ENCODE measurements at regions not wholly inside any gene's neighbourhood (a gene's known extent, or its start where the extent isn't known, plus 50 kb on each side); places are given as distances from the start of the nearest gene placed in this dataset.

GRCh38 chr2:57979158-57979557, 67.4 kb upstream of the VRK2 start:
- no peak for DNase-seq (ENCODE audit: low spot score)
- Mint-ChIP-seq H3K4me3 (ENCODE audit: unreplicated experiment) (no peak overlapping the region), H3K9me3 (ENCODE audit: unreplicated experiment) (no peaks in the 10 kb centered on the region), H3K27ac (ENCODE audit: unreplicated experiment) (no peak overlapping the region), H3K27me3 (ENCODE audit: unreplicated experiment) (no peaks in the 10 kb centered on the region), H3K36me3 (ENCODE audit: low read depth, unreplicated experiment) (no peaks in the 10 kb centered on the region), H3K4me1 (ENCODE audit: unreplicated experiment) (no peaks in the 10 kb centered on the region)
- TF ChIP-seq CTCF (IDR thresholded peaks at IDR 0.05; ENCODE audit: unreplicated experiment): no peak

GRCh38 chr2:57981083-57981768, 65.4 kb upstream of the VRK2 start:
- no peak for DNase-seq (ENCODE audit: low spot score)
- no peaks in the 10 kb centered on the region for H3K36me3 Mint-ChIP-seq (ENCODE audit: low read depth, unreplicated experiment)
- H3K4me3 Mint-ChIP-seq (ENCODE audit: unreplicated experiment): no peak overlapping the region
- no peak for TF ChIP-seq CTCF (IDR thresholded peaks at IDR 0.05; ENCODE audit: unreplicated experiment)
- H3K9me3 Mint-ChIP-seq (ENCODE audit: unreplicated experiment): no peaks in the 10 kb centered on the region
- H3K27me3 Mint-ChIP-seq (ENCODE audit: unreplicated experiment): no peaks in the 10 kb centered on the region
- no peaks in the 10 kb centered on the region for H3K4me1 Mint-ChIP-seq (ENCODE audit: unreplicated experiment)
- H3K27ac Mint-ChIP-seq (ENCODE audit: unreplicated experiment): no peak overlapping the region

- H3K36me3 Mint-ChIP-seq (ENCODE audit: low read depth, unreplicated experiment): no peaks in the 10 kb centered on the region
- no peak for TF ChIP-seq CTCF (IDR thresholded peaks at IDR 0.05; ENCODE audit: unreplicated experiment)
- no peaks in the 10 kb centered on the region for H3K9me3 Mint-ChIP-seq (ENCODE audit: unreplicated experiment)
- DNase-seq (ENCODE audit: low spot score): no peak
- no peaks in the 10 kb centered on the region for H3K27me3 Mint-ChIP-seq (ENCODE audit: unreplicated experiment)
- H3K4me3 Mint-ChIP-seq (ENCODE audit: unreplicated experiment): no peak overlapping the region
- H3K27ac Mint-ChIP-seq (ENCODE audit: unreplicated experiment): no peak overlapping the region
- no peaks in the 10 kb centered on the region for H3K4me1 Mint-ChIP-seq (ENCODE audit: unreplicated experiment)
Measured at GRCh38 chr2:57987835-57988573, 58.6 kb upstream of the VRK2 start.

- H3K4me1 Mint-ChIP-seq (ENCODE audit: unreplicated experiment): no peaks in the 10 kb centered on the region
- H3K9me3 Mint-ChIP-seq (ENCODE audit: unreplicated experiment): no peaks in the 10 kb centered on the region
- H3K27me3 Mint-ChIP-seq (ENCODE audit: unreplicated experiment): no peaks in the 10 kb centered on the region
- no peak for DNase-seq (ENCODE audit: low spot score)
- no peaks in the 10 kb centered on the region for H3K36me3 Mint-ChIP-seq (ENCODE audit: low read depth, unreplicated experiment)
- H3K4me3 Mint-ChIP-seq (ENCODE audit: unreplicated experiment): no peak overlapping the region
- no peak overlapping the region for H3K27ac Mint-ChIP-seq (ENCODE audit: unreplicated experiment)
- no peak for TF ChIP-seq CTCF (IDR thresholded peaks at IDR 0.05; ENCODE audit: unreplicated experiment)
Measured at GRCh38 chr2:57990118-57990725, 56.4 kb upstream of the VRK2 start.
